ENCODE measurements at regions not wholly inside any gene's neighbourhood (a gene's known extent, or its start where the extent isn't known, plus 50 kb on each side); places are given as distances from the start of the nearest gene placed in this dataset.

GRCh38 chr2:16744521-16744920 is 78.9 kb upstream of the CYRIA start:
- TF ChIP-seq CTCF (IDR thresholded peaks at IDR 0.05) (no peak), POLR2A (IDR thresholded peaks at IDR 0.05) (no peak)

All from stomach (tissue), 4 donors.